IMR-90 (cell line): ENCODE measurements at regions not wholly inside any gene's neighbourhood (a gene's known extent, or its start where the extent isn't known, plus 50 kb on each side); places are given as distances from the start of the nearest gene placed in this dataset.

ENCODE experiments used
- ATAC-seq: fragments of 200-7000 bp; cut with Tn5 transposase; 2 replicates; pipeline ENCODE4 v1.9.1; 2020; ENCODE audit warnings: low read depth, mild to moderate bottlenecking, moderate library complexity
- BruUV-seq: library from RNA; stranded (reverse); fragments of 400-500 nt; replicated peaks from 2 replicates; lab custom pipeline; 2021; lab: Mats Ljungman, UMichigan
- CTCF ChIA-PET: fragments of 300-600 bp; formaldehyde crosslinking; extraction: SDS; loops from one replicate; lab custom pipeline; 2021; ENCODE audit warnings: antibody characterized with exemption; lab: Yijun Ruan, JAX
- POLR2A ChIA-PET: fragments of 300-600 bp; sonication (Branson Sonifier 250); formaldehyde crosslinking; loops from one replicate; lab custom pipeline; 2022; ENCODE audit warnings: antibody characterized with exemption; ENCODE audit not compliant: unreplicated experiment; lab: Charles Lee
- DNase-seq: peaks from one replicate; pipeline ENCODE4 v3.0.0; 2013
- H2AFZ ChIP-seq: replicated peaks from 2 replicates; pipeline ENCODE3; 2013; ENCODE audit warnings: low read length, mild to moderate bottlenecking; ENCODE audit not compliant: poor library complexity
- H2AK5ac ChIP-seq: 2 replicates; pipeline ENCODE4 v1.6.1; 2013; ENCODE audit warnings: low read depth, low read length, inconsistent platforms
- H2AK9ac ChIP-seq: replicated peaks from 2 replicates; pipeline ENCODE3; 2013; ENCODE audit warnings: mild to moderate bottlenecking, low read depth, low read length, moderate library complexity; ENCODE audit not compliant: poor library complexity
- H2BK120ac ChIP-seq: 2 replicates; pipeline ENCODE4 v1.6.1; 2013; ENCODE audit warnings: low read depth, low read length, inconsistent platforms
- H2BK15ac ChIP-seq: 3 replicates; pipeline ENCODE4 v1.6.1; 2013; ENCODE audit warnings: low read depth, low read length, inconsistent platforms
- H2BK20ac ChIP-seq: 2 replicates; pipeline ENCODE4 v1.6.1; 2013; ENCODE audit warnings: low read depth, mild to moderate bottlenecking, inconsistent platforms, low read length, moderate library complexity
- H2BK5ac ChIP-seq: 2 replicates; pipeline ENCODE4 v1.6.1; 2013; ENCODE audit warnings: mild to moderate bottlenecking, low read depth, low read length, inconsistent platforms; ENCODE audit not compliant: poor library complexity, severe bottlenecking
- H3K14ac ChIP-seq: replicated peaks from 2 replicates; pipeline ENCODE4 v1.6.1; 2013; ENCODE audit warnings: low read depth, low read length, inconsistent platforms
- H3K18ac ChIP-seq: 2 replicates; pipeline ENCODE4 v1.6.1; 2013; ENCODE audit warnings: low read depth, low read length, control low read depth
- H3K23ac ChIP-seq: 2 replicates; pipeline ENCODE4 v1.6.1; 2013; ENCODE audit warnings: low read depth, low read length, inconsistent platforms
- H3K27ac ChIP-seq: 2 replicates; pipeline ENCODE4 v1.5.1; 2013; ENCODE audit warnings: mild to moderate bottlenecking, control low read depth, low read length; ENCODE audit not compliant: insufficient read depth
- H3K27me3 ChIP-seq: 2 replicates; pipeline ENCODE4 v1.6.1; 2013; ENCODE audit warnings: low read length; ENCODE audit not compliant: control insufficient read depth, insufficient read depth
- H3K36me3 ChIP-seq: 2 replicates; pipeline ENCODE4 v1.6.1; 2013; ENCODE audit warnings: low read length, mixed read lengths; ENCODE audit not compliant: control insufficient read depth, insufficient read depth
- H3K4ac ChIP-seq: 2 replicates; pipeline ENCODE4 v1.6.1; 2013; ENCODE audit warnings: low read depth, low read length, inconsistent platforms
- H3K4me1 ChIP-seq: 2 replicates; pipeline ENCODE4 v1.6.1; 2013; ENCODE audit warnings: low read length, mixed read lengths; ENCODE audit not compliant: control insufficient read depth, insufficient read depth
- H3K4me2 ChIP-seq: 2 replicates; pipeline ENCODE4 v1.6.1; 2013; ENCODE audit warnings: low read depth, mild to moderate bottlenecking, control low read depth, low read length, moderate library complexity
- H3K4me3 ChIP-seq: 2 replicates; pipeline ENCODE4 v1.5.1; 2013; ENCODE audit warnings: low read depth, mild to moderate bottlenecking, control low read depth, low read length, moderate library complexity; ENCODE audit not compliant: insufficient read depth
- H3K56ac ChIP-seq: 2 replicates; pipeline ENCODE4 v1.6.1; 2013; ENCODE audit warnings: low read length, inconsistent platforms; ENCODE audit not compliant: insufficient read depth; ENCODE audit errors: extremely low read depth
- H3K79me1 ChIP-seq, 2 experiments: 2 replicates each; pipeline ENCODE4 v1.6.1; 2013; ENCODE audit warnings: low read length in 2 of 2, inconsistent platforms in 1 of 2, low read depth in 1 of 2
- H3K9ac ChIP-seq: 2 replicates; pipeline ENCODE4 v1.6.1; 2013; ENCODE audit warnings: low read depth, low read length, control low read depth
- H3K9me1 ChIP-seq: 2 replicates; pipeline ENCODE4 v1.6.1; 2013; ENCODE audit warnings: low read length, inconsistent platforms; ENCODE audit not compliant: insufficient read depth
- H3K9me3 ChIP-seq: 2 replicates; pipeline ENCODE4 v1.6.1; 2013; ENCODE audit warnings: low read length; ENCODE audit not compliant: control insufficient read depth, insufficient read depth
- H4K20me1 ChIP-seq: 2 replicates; pipeline ENCODE4 v1.6.1; 2013; ENCODE audit warnings: low read length, inconsistent platforms; ENCODE audit not compliant: insufficient read depth
- H4K5ac ChIP-seq: 2 replicates; pipeline ENCODE4 v1.6.1; 2013; ENCODE audit warnings: mild to moderate bottlenecking, low read depth, low read length, control low read depth
- H4K8ac ChIP-seq, 2 experiments: 2 replicates each; pipeline ENCODE4 v1.6.1; 2013; ENCODE audit warnings: low read depth in 2 of 2, low read length in 2 of 2, control low read depth in 1 of 2, inconsistent platforms in 1 of 2
- H4K91ac ChIP-seq: 2 replicates; pipeline ENCODE4 v1.6.1; 2013; ENCODE audit warnings: low read depth, low read length, inconsistent platforms; ENCODE audit not compliant: insufficient read depth
- BHLHE40 ChIP-seq: fragments of 150-350 bp; IDR thresholded peaks from 2 replicates; pipeline ENCODE4 v1.6.1; 2016; ENCODE audit warnings: mild to moderate bottlenecking, low read depth, low read length
- CEBPB ChIP-seq: IDR thresholded peaks from 2 replicates; pipeline ENCODE4 v1.6.1; 2012; ENCODE audit warnings: low read depth, low read length, improper control_type of control experiment
- CHD1 ChIP-seq: IDR thresholded peaks from 2 replicates; pipeline ENCODE4 v1.6.1; 2012; ENCODE audit warnings: low read depth, low read length, improper control_type of control experiment
- ELK1 ChIP-seq: fragments of 150-350 bp; IDR thresholded peaks from 2 replicates; pipeline ENCODE4 v1.6.1; 2016; ENCODE audit warnings: low read depth, mild to moderate bottlenecking, low read length, moderate library complexity, borderline replicate concordance
- FOS ChIP-seq: fragments of 150-350 bp; IDR thresholded peaks from 2 replicates; pipeline ENCODE4 v1.6.1; 2016; ENCODE audit warnings: low read depth, low read length
- MAZ ChIP-seq: IDR thresholded peaks from 2 replicates; pipeline ENCODE4 v1.6.1; 2012; ENCODE audit warnings: low read depth, mild to moderate bottlenecking, low read length, improper control_type of control experiment, moderate library complexity, borderline replicate concordance
- MXI1 ChIP-seq: IDR thresholded peaks from 2 replicates; pipeline ENCODE4 v1.6.1; 2012; ENCODE audit warnings: low read depth, mild to moderate bottlenecking, low read length, moderate library complexity, borderline replicate concordance
- NFE2L2 ChIP-seq: fragments of 150-350 bp; IDR thresholded peaks from 2 replicates; pipeline ENCODE4 v1.6.1; 2016; ENCODE audit warnings: low read depth, mild to moderate bottlenecking, low read length
- POLR2A ChIP-seq: IDR thresholded peaks from 2 replicates; pipeline ENCODE4 v1.6.1; 2012; ENCODE audit warnings: mild to moderate bottlenecking, low read depth, low read length
- RCOR1 ChIP-seq: IDR thresholded peaks from 2 replicates; pipeline ENCODE4 v1.6.1; 2012; ENCODE audit warnings: mild to moderate bottlenecking, low read length, improper control_type of control experiment; ENCODE audit not compliant: insufficient replicate concordance
- RFX5 ChIP-seq: IDR thresholded peaks from 2 replicates; pipeline ENCODE4 v1.8.0; 2012; ENCODE audit warnings: low read depth, mild to moderate bottlenecking, low read length, moderate library complexity
- USF2 ChIP-seq: fragments of 150-350 bp; IDR thresholded peaks from 2 replicates; pipeline ENCODE4 v1.6.1; 2017; ENCODE audit warnings: mild to moderate bottlenecking, antibody characterized with exemption, low read length, low read depth
- WGBS, 2 experiments: methylation state at CpG; one replicate each; pipeline versions ENCODE4 v1.1.5 to v1.1.7; 2013; ENCODE audit warnings: missing lambda C conversion rate in 2 of 2; ENCODE audit not compliant: insufficient read length in 1 of 2; ENCODE audit errors: extremely low coverage in 2 of 2; 5-methylcytosine and 5-hydroxymethylcytosine counted together
- dilution Hi-C: fragments of 300-500 bp; cut with HindIII; formaldehyde crosslinking; loops from one replicate; pipeline ENCODE4 v1.14.3; 2018; ENCODE audit warnings: low sequenced_read_pairs; ENCODE audit not compliant: unreplicated experiment
- in situ Hi-C: fragments of 300-500 bp; cut with MboI; formaldehyde crosslinking; loops from 3 replicates; pipeline ENCODE4 v1.14.3; 2019; ENCODE audit warnings: low sequenced_read_pairs, inconsistent platforms, mixed read lengths
- intact Hi-C: fragments of 100-400 bp; cut with micrococcal nuclease; formaldehyde crosslinking; loops from 2 replicates; pipeline ENCODE4 v1.10.0; 2022
- TF ChIP-seq, protein P1 (sequence below): conservative IDR thresholded peaks from 2 replicates; pipeline ENCODE4 v1.5.1; 2012; ENCODE audit warnings: mild to moderate bottlenecking, low read depth, low read length, improper control_type of control experiment

- no peak overlapping the region for H3K56ac ChIP-seq
- H3K4me2 ChIP-seq = no peak overlapping the region
- dilution Hi-C loops (no loop called here), in situ Hi-C loops (no loop called here), intact Hi-C loops (no loop called here)
- H2BK20ac ChIP-seq = no peak overlapping the region
- H2AK9ac ChIP-seq = no peak overlapping the region
- no peaks in the 10 kb centered on the region for H3K27me3 ChIP-seq
- no peak overlapping the region for H4K91ac ChIP-seq
- H3K9ac ChIP-seq = no peak overlapping the region
- H3K4ac ChIP-seq = no peak overlapping the region
- H3K14ac ChIP-seq = no peak overlapping the region
- no peak overlapping the region for H4K5ac ChIP-seq
- no peaks in the 10 kb centered on the region for H3K4me1 ChIP-seq
- H2BK15ac ChIP-seq = no peak overlapping the region
- ChIA-PET CTCF (interaction anchor here (1.0 kb wide), 1 partner anchor 13 kb away, joined by 3 read pairs; no protein-coding TSS in a partner anchor), POLR2A (no interaction called here)
- no peak overlapping the region for H3K27ac ChIP-seq
- TF ChIP-seq ELK1 (no peak), CHD1 (no peak), RCOR1 (no peak), BHLHE40 (no peak), MAZ (no peak), POLR2A (no peak), FOS (no peak), NFE2L2 (no peak), RFX5 (no peak), CEBPB (no peak), MXI1 (no peak), USF2 (no peak)
- TF ChIP-seq, protein P1, sequence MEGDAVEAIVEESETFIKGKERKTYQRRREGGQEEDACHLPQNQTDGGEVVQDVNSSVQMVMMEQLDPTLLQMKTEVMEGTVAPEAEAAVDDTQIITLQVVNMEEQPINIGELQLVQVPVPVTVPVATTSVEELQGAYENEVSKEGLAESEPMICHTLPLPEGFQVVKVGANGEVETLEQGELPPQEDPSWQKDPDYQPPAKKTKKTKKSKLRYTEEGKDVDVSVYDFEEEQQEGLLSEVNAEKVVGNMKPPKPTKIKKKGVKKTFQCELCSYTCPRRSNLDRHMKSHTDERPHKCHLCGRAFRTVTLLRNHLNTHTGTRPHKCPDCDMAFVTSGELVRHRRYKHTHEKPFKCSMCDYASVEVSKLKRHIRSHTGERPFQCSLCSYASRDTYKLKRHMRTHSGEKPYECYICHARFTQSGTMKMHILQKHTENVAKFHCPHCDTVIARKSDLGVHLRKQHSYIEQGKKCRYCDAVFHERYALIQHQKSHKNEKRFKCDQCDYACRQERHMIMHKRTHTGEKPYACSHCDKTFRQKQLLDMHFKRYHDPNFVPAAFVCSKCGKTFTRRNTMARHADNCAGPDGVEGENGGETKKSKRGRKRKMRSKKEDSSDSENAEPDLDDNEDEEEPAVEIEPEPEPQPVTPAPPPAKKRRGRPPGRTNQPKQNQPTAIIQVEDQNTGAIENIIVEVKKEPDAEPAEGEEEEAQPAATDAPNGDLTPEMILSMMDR = no peak
- WGBS, 2 experiments = no CpG with 5 or more reads among the region's 2 CpGs
- ATAC-seq (no peak), DNase-seq (no peak)
- no peak overlapping the region for H2BK120ac ChIP-seq
- no TSS peak for BruUV-seq
- H3K79me1 ChIP-seq = no peaks in the 10 kb centered on the region
- no peak overlapping the region for H2AK5ac ChIP-seq
- no peak overlapping the region for H3K18ac ChIP-seq
- H2BK5ac ChIP-seq = no peak overlapping the region
- no peaks in the 10 kb centered on the region for H3K36me3 ChIP-seq
- no peak overlapping the region for H3K4me3 ChIP-seq
- H3K9me1 ChIP-seq = no peaks in the 10 kb centered on the region
- H2AFZ ChIP-seq = no peak overlapping the region
- H4K20me1 ChIP-seq = no peaks in the 10 kb centered on the region
- H4K8ac ChIP-seq = no peak overlapping the region
- H3K23ac ChIP-seq = no peak overlapping the region
- no peaks in the 10 kb centered on the region for H3K9me3 ChIP-seq
These were observed 140.3 kb downstream of the ZC3H11B start for GRCh38 chr1:219472596-219472995.
